Esophagus muscularis mucosa (tissue), 3 donors: ENCODE measurements at regions not wholly inside any gene's neighbourhood (a gene's known extent, or its start where the extent isn't known, plus 50 kb on each side); places are given as distances from the start of the nearest gene placed in this dataset.

Experiments
- POLR2A ChIP-seq: fragments of 450-650 bp; IDR thresholded peaks from one replicate; pipeline ENCODE4 v1.6.1; 2017; ENCODE audit warnings: antibody characterized with exemption, moderate library complexity, mild to moderate bottlenecking, low read depth
- TF ChIP-seq, protein P1 (sequence below), 3 experiments: fragments of 200-600 bp in 2 of 3; fragments of 450-650 bp in 1 of 3; sonication (generic) in 2 of 3; IDR thresholded peaks; one replicate each; pipeline ENCODE4 v1.5.1; 2017 to 2019; ENCODE audit warnings: antibody characterized with exemption in 3 of 3, mild to moderate bottlenecking in 2 of 3, moderate library complexity in 1 of 3

DNA sequence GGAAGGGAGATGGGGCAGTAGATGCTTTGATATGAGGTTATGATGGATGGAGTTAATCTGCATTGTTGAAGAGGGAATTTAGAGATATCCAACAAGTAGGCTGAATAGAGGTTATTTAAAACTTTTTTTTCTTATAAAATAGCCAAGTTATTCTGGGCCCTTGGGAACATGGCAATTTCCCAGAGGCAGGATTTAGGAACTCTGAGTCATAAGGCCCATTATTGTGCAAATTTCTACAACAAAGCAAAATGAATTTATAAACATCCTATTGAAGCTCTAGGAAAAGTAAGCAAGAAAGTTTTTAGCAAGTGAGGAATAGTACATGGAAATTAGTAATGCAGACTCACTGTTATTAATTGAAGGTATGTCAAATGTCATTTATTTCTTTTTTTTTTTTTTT, 160.9 kb upstream of the NPY start:
- TF ChIP-seq, protein P1, sequence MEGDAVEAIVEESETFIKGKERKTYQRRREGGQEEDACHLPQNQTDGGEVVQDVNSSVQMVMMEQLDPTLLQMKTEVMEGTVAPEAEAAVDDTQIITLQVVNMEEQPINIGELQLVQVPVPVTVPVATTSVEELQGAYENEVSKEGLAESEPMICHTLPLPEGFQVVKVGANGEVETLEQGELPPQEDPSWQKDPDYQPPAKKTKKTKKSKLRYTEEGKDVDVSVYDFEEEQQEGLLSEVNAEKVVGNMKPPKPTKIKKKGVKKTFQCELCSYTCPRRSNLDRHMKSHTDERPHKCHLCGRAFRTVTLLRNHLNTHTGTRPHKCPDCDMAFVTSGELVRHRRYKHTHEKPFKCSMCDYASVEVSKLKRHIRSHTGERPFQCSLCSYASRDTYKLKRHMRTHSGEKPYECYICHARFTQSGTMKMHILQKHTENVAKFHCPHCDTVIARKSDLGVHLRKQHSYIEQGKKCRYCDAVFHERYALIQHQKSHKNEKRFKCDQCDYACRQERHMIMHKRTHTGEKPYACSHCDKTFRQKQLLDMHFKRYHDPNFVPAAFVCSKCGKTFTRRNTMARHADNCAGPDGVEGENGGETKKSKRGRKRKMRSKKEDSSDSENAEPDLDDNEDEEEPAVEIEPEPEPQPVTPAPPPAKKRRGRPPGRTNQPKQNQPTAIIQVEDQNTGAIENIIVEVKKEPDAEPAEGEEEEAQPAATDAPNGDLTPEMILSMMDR (IDR thresholded peaks at IDR 0.05): no peak
- no peak for TF ChIP-seq POLR2A
